Mucosa of descending colon (tissue), 3 donors: ENCODE measurements at regions not wholly inside any gene's neighbourhood (a gene's known extent, or its start where the extent isn't known, plus 50 kb on each side); places are given as distances from the start of the nearest gene placed in this dataset.

Source experiments
- ATAC-seq: fragments of 200-7000 bp; cut with Tn5 transposase; one replicate; pipeline ENCODE4 v1.9.1; 2020; ENCODE audit warnings: mild to moderate bottlenecking, moderate library complexity
- DNase-seq, 3 donors: peaks; one replicate each; pipeline ENCODE4 v3.0.0-alpha.2; 2020
- H3K36me3 ChIP-seq: fragments of 200-600 bp; one replicate; pipeline ENCODE4 v1.8.0; 2021; ENCODE audit warnings: low read depth, mild to moderate bottlenecking
- H3K4me1 ChIP-seq: fragments of 200-600 bp; one replicate; pipeline ENCODE4 v1.8.0; 2021; ENCODE audit warnings: low read depth, mild to moderate bottlenecking
- H3K4me3 ChIP-seq: fragments of 200-600 bp; one replicate; pipeline ENCODE4 v1.8.0; 2021; ENCODE audit warnings: mild to moderate bottlenecking
- H3K9me3 ChIP-seq: fragments of 200-600 bp; one replicate; pipeline ENCODE4 v1.8.0; 2021; ENCODE audit warnings: mild to moderate bottlenecking
- intact Hi-C, 2 donors: fragments of 100-400 bp; cut with DNase I in 1 of 2; cut with micrococcal nuclease in 1 of 2; formaldehyde crosslinking; loops; one replicate each; pipeline versions ENCODE4 v1.11.0 to v1.11.1; 2022; cut with DNase I, micrococcal nuclease
- TF ChIP-seq, protein P1 (sequence below): fragments of 200-600 bp; IDR thresholded peaks from one replicate; pipeline ENCODE4 v1.8.0; 2022; ENCODE audit warnings: antibody characterized with exemption, mild to moderate bottlenecking
- donor health status: DM: no; HTN: no; CAD: no; lungs with moderate emphysema.
- donor health status: DM: no; HTN: no; CAD: no.
- donor health status: DM: no; HTN: yes; CAD: no.

DNA sequence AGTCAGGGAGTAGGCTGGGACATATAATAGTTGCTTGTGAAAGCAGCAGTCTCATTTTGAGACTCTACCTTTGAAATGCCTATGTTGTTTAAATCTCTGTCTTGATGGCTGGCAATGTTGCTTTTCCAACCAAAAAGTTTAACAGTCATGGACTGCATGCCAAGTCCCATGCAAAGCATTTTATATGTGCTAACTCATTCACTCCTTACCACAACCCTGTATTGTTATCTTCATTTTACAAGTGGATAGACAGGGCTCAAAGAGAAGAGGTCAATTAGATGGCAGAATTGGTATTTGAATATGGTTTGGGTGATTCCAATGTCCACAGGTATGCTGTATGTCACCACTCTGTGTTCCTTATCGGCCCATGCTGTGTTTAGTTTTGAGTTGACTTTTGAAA is 331.4 kb upstream of the USP24 start:
- DNase-seq (no peak), ATAC-seq (no peak)
- no peaks in the 10 kb centered on the region for H3K9me3 ChIP-seq
- intact Hi-C loops = no loop called here
- no peaks in the 10 kb centered on the region for H3K4me1 ChIP-seq
- no peak overlapping the region for H3K4me3 ChIP-seq
- H3K36me3 ChIP-seq = no peaks in the 10 kb centered on the region
- TF ChIP-seq, protein P1, sequence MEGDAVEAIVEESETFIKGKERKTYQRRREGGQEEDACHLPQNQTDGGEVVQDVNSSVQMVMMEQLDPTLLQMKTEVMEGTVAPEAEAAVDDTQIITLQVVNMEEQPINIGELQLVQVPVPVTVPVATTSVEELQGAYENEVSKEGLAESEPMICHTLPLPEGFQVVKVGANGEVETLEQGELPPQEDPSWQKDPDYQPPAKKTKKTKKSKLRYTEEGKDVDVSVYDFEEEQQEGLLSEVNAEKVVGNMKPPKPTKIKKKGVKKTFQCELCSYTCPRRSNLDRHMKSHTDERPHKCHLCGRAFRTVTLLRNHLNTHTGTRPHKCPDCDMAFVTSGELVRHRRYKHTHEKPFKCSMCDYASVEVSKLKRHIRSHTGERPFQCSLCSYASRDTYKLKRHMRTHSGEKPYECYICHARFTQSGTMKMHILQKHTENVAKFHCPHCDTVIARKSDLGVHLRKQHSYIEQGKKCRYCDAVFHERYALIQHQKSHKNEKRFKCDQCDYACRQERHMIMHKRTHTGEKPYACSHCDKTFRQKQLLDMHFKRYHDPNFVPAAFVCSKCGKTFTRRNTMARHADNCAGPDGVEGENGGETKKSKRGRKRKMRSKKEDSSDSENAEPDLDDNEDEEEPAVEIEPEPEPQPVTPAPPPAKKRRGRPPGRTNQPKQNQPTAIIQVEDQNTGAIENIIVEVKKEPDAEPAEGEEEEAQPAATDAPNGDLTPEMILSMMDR = no peak

DNA sequence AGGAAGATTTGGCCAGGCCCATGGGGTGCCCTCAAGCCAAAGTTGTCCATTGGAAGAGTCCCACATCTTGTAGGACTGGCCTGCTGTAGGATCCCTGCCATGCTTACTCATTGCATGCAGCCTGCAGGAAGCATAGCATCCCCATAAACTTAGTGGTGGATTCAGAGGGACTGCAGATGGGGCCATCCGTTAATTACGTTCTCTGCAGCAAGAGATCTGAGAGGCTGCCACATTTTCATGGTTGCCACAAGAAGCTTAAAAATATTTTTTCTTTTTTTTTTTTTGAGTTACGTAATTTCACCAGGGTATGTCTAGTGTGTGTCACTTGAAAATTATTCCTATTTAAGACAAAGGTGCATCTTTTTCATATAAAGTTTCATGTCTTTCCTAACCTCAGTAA is 329.7 kb upstream of the USP24 start:
- no peak for DNase-seq
- Histone ChIP-seq H3K4me3 (no peak overlapping the region), H3K9me3 (no peaks in the 10 kb centered on the region), H3K4me1 (no peaks in the 10 kb centered on the region), H3K36me3 (no peaks in the 10 kb centered on the region)
- TF ChIP-seq, protein P1 = no peak
- ATAC-seq = no peak
- intact Hi-C loops = no loop called here

DNA sequence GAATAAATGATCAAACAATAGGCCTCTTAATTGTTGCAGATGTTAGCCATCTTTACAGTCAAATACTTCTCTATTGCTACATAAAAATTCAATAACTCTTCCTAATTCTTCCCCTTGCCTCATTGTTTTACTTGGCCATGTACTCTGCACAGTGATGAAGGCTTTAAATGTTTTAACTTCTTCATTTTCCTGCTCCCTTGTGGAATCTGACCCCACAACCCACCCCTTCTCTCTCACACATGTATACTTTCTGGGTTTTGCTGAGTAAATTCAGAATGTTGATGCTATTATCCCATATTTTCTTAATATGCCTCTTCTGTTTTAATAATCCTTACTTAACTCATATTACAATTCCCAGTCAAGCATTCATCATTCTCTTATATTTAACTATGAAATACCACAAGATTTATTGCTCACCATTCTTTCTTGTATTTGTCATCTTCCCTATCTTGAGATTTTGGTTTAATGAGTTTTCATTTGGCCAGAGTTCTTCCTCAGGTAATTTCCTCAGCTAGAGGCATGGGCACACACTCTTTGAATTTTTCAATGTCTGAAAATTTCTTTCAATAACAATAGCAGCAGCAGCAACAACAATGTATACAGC is 327.8 kb upstream of the USP24 start:
- DNase-seq = no peak
- intact Hi-C loops = no loop called here
- Histone ChIP-seq H3K4me3 (no peak overlapping the region), H3K4me1 (no peaks in the 10 kb centered on the region), H3K9me3 (no peaks in the 10 kb centered on the region), H3K36me3 (no peaks in the 10 kb centered on the region)
- ATAC-seq = no peak
- TF ChIP-seq, protein P1 = no peak

DNA sequence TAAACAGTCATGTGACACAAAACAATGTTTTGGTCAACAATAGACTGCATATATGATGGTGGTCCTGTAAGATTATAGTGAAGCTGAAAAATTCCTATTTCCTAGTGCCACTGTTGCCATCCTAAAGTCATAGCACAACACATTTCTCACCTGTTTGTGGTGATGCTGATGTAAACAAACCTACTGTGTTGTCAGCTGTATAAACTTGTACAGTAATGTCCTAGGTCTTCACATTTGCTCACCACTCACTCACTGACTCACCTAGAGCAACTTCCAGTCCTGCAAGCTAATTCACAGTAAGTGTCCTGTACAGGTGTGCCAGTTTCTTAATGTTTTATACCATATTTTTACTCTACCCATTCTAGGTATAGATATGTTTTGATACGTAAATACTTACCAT is 326.1 kb upstream of the USP24 start:
- ATAC-seq (no peak), DNase-seq (no peak)
- TF ChIP-seq, protein P1 = no peak
- Histone ChIP-seq H3K4me3 (no peak overlapping the region), H3K36me3 (no peaks in the 10 kb centered on the region), H3K9me3 (no peaks in the 10 kb centered on the region), H3K4me1 (no peaks in the 10 kb centered on the region)
- intact Hi-C loops = no loop called here

DNA sequence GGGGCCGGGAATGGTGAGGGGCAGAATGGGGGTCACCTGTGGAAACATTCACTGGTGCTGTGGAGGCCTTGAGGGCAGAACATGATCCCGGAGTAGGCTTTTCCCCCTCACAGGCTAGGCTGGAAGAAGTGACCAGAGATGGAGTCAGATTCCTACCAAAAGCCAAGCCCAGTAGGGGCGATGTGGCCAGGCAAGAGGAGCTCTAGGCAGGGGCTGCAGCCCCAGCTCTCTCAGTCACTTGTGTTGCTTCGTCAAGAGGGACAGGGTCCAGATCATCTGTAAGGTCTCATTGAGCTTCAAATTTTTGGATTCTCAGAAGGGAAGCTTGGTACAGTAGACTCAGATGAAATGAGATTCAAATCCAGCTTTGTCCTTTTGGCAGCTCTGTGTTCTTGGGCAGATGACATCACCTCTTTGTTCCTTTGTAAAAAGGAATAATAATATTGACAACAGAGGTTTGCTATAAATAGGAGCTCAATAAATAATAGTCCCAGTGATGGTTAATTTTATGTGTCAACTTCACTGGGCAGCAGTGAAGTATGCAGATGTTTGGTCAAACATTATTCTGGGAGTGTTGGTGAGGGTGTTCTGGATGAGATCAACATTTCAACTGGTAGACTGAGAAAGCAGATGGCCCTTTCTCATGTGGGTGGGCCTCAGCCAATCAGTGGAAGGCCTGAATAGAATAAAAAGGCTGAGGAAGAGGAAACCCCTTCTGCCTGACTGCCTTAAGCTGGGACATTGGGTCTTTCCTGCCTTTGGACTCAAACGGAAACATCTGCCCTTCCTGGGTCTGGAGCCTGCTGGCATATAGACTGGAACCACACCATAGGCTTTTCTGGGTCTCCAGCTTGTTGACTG is 324.7 kb upstream of the USP24 start:
- H3K9me3 ChIP-seq = no peaks in the 10 kb centered on the region
- no peaks in the 10 kb centered on the region for H3K36me3 ChIP-seq
- intact Hi-C loops = no loop called here
- ATAC-seq (no peak), DNase-seq (no peak)
- H3K4me1 ChIP-seq = no peaks in the 10 kb centered on the region
- no peak overlapping the region for H3K4me3 ChIP-seq
- TF ChIP-seq, protein P1 = no peak
